Endodermal cell (in vitro differentiated cells): ENCODE measurements at regions not wholly inside any gene's neighbourhood (a gene's known extent, or its start where the extent isn't known, plus 50 kb on each side); places are given as distances from the start of the nearest gene placed in this dataset.

Source experiments
- DNase-seq: peaks from one replicate; pipeline ENCODE4 v3.0.0-alpha.2; 2017
- H3K27ac ChIP-seq: 2 replicates; pipeline ENCODE4 v1.5.1; 2013; ENCODE audit warnings: mild to moderate bottlenecking, low read depth, low read length, moderate library complexity
- H3K27me3 ChIP-seq: 2 replicates; pipeline ENCODE4 v1.6.1; 2013; ENCODE audit warnings: mild to moderate bottlenecking, low read length, moderate library complexity; ENCODE audit not compliant: insufficient read depth, control insufficient read depth, poor library complexity, severe bottlenecking
- H3K36me3 ChIP-seq: 2 replicates; pipeline ENCODE4 v1.7.0; 2013; ENCODE audit warnings: mild to moderate bottlenecking, low read length, moderate library complexity; ENCODE audit not compliant: control insufficient read depth, insufficient read depth
- H3K4me1 ChIP-seq: one replicate; pipeline ENCODE4 v1.7.0; 2013; ENCODE audit warnings: low read length; ENCODE audit not compliant: control insufficient read depth, insufficient read depth
- H3K4me3 ChIP-seq: 2 replicates; pipeline ENCODE4 v1.5.1; 2013; ENCODE audit warnings: mild to moderate bottlenecking, low read length, moderate library complexity
- H3K9ac ChIP-seq: 2 replicates; pipeline ENCODE4 v1.6.1; 2013; ENCODE audit warnings: mild to moderate bottlenecking, low read length, moderate library complexity; ENCODE audit not compliant: poor library complexity, severe bottlenecking; ENCODE audit errors: extremely low read depth
- H3K9me3 ChIP-seq: 2 replicates; pipeline ENCODE4 v1.6.1; 2013; ENCODE audit warnings: mild to moderate bottlenecking, low read length, moderate library complexity; ENCODE audit not compliant: control insufficient read depth
- H3K27ac Mint-ChIP-seq: 2 replicates; pipeline ENCODE4 v1.8.0; 2020; ENCODE audit warnings: mixed read lengths
- H3K27me3 Mint-ChIP-seq: 2 replicates; pipeline ENCODE4 v1.8.0; 2021; ENCODE audit warnings: mild to moderate bottlenecking, mixed read lengths; ENCODE audit not compliant: insufficient read depth
- H3K36me3 Mint-ChIP-seq: 2 replicates; pipeline ENCODE4 v1.8.0; 2020; ENCODE audit warnings: low read depth, mixed read lengths
- H3K4me1 Mint-ChIP-seq: 2 replicates; pipeline ENCODE4 v1.8.0; 2020; ENCODE audit warnings: mixed read lengths
- H3K4me3 Mint-ChIP-seq: 2 replicates; pipeline ENCODE4 v1.8.0; 2020; ENCODE audit warnings: mild to moderate bottlenecking, moderate library complexity, mixed read lengths
- H3K9me3 Mint-ChIP-seq: 2 replicates; pipeline ENCODE4 v1.8.0; 2020; ENCODE audit warnings: mild to moderate bottlenecking, mixed read lengths
- CTCF ChIP-seq: fragments of 200-600 bp; sonication (generic); conservative IDR thresholded peaks from 2 replicates; pipeline ENCODE4 v1.5.0; 2021; ENCODE audit warnings: antibody characterized with exemption, mild to moderate bottlenecking
- WGBS, 2 experiments: methylation state at CpG; one replicate each; pipeline versions ENCODE4 v1.1.5 to v1.1.7; 2013; ENCODE audit warnings: missing lambda C conversion rate in 2 of 2, mixed read lengths in 1 of 2; ENCODE audit not compliant: insufficient coverage in 1 of 2, insufficient read length in 1 of 2; 5-methylcytosine and 5-hydroxymethylcytosine counted together

- Histone ChIP-seq H3K4me1 (peaks cover 4% of the 10 kb centered on the region), H3K9me3 (no peaks in the 10 kb centered on the region), H3K9ac (no peak overlapping the region), H3K36me3 (no peaks in the 10 kb centered on the region), H3K27ac (no peak overlapping the region), H3K27me3 (no peaks in the 10 kb centered on the region), H3K4me3 (no peak overlapping the region)
- H3K4me3 Mint-ChIP-seq: no peak overlapping the region
- no peaks in the 10 kb centered on the region for H3K4me1 Mint-ChIP-seq
- H3K36me3 Mint-ChIP-seq: no peaks in the 10 kb centered on the region
- no peak for DNase-seq
- no peaks in the 10 kb centered on the region for H3K9me3 Mint-ChIP-seq
- TF ChIP-seq CTCF: no peak
- no peaks in the 10 kb centered on the region for H3K27me3 Mint-ChIP-seq
- H3K27ac Mint-ChIP-seq: no peak overlapping the region
These were observed 189.7 kb upstream of the PPP1R3A start for GRCh38 chr7:114108510-114108909.

- Mint-ChIP-seq H3K27ac (no peak overlapping the region), H3K36me3 (no peaks in the 10 kb centered on the region), H3K27me3 (no peaks in the 10 kb centered on the region), H3K4me3 (no peak overlapping the region), H3K4me1 (peaks cover 9% of the 10 kb centered on the region), H3K9me3 (no peaks in the 10 kb centered on the region)
- DNase-seq: no peak
- Histone ChIP-seq H3K4me1 (peaks cover 10% of the 10 kb centered on the region), H3K27ac (no peak overlapping the region), H3K27me3 (no peaks in the 10 kb centered on the region), H3K9me3 (no peaks in the 10 kb centered on the region), H3K9ac (no peak overlapping the region), H3K4me3 (no peak overlapping the region), H3K36me3 (no peaks in the 10 kb centered on the region)
- 99 to 100% methylated on average over 1 to 2 of the region's 2 CpGs for whole genome bisulfite sequencing, 2 experiments
- no peak for TF ChIP-seq CTCF
These were observed 188.7 kb upstream of the PPP1R3A start for GRCh38 chr7:114107522-114107921.

- no peak overlapping the region for H3K27ac Mint-ChIP-seq
- Histone ChIP-seq H3K9ac (no peak overlapping the region), H3K36me3 (no peaks in the 10 kb centered on the region), H3K9me3 (no peaks in the 10 kb centered on the region), H3K27me3 (no peaks in the 10 kb centered on the region), H3K4me1 (peaks cover 10% of the 10 kb centered on the region), H3K27ac (no peak overlapping the region), H3K4me3 (no peak overlapping the region)
- no peak for TF ChIP-seq CTCF
- H3K36me3 Mint-ChIP-seq: no peaks in the 10 kb centered on the region
- H3K27me3 Mint-ChIP-seq: no peaks in the 10 kb centered on the region
- no peaks in the 10 kb centered on the region for H3K9me3 Mint-ChIP-seq
- 100% methylated on average over 1 of the region's 1 CpG; no CpG with 5 or more reads in 1 of the 2 experiments for WGBS, 2 experiments
- H3K4me1 Mint-ChIP-seq: peaks cover 9% of the 10 kb centered on the region
- H3K4me3 Mint-ChIP-seq: no peak overlapping the region
- no peak for DNase-seq
These were observed 185.2 kb upstream of the PPP1R3A start for GRCh38 chr7:114104035-114104434.
